Cardiac fibroblast (primary cell): ENCODE measurements at regions not wholly inside any gene's neighbourhood (a gene's known extent, or its start where the extent isn't known, plus 50 kb on each side); places are given as distances from the start of the nearest gene placed in this dataset.

ENCODE experiments used
- DNase-seq, 2 donors: peaks; one replicate each; pipeline versions ENCODE4 v3.0.0 to v3.0.0-alpha.2; 2010; ENCODE audit warnings: low read depth in 2 of 2
- H3K4me3 ChIP-seq, 2 donors: replicated peaks in 1 of 2; 1 replicate in 1 of 2; 2 replicates in 1 of 2; pipeline ENCODE4 v1.5.1; 2011; ENCODE audit warnings: low read depth in 2 of 2, low read length in 2 of 2, mild to moderate bottlenecking in 2 of 2, moderate library complexity in 1 of 2
- TF ChIP-seq, protein P1 (sequence below): IDR thresholded peaks from one replicate; pipeline ENCODE4 v1.5.1; 2011; ENCODE audit warnings: low read depth, mild to moderate bottlenecking, low read length, inconsistent platforms

DNA sequence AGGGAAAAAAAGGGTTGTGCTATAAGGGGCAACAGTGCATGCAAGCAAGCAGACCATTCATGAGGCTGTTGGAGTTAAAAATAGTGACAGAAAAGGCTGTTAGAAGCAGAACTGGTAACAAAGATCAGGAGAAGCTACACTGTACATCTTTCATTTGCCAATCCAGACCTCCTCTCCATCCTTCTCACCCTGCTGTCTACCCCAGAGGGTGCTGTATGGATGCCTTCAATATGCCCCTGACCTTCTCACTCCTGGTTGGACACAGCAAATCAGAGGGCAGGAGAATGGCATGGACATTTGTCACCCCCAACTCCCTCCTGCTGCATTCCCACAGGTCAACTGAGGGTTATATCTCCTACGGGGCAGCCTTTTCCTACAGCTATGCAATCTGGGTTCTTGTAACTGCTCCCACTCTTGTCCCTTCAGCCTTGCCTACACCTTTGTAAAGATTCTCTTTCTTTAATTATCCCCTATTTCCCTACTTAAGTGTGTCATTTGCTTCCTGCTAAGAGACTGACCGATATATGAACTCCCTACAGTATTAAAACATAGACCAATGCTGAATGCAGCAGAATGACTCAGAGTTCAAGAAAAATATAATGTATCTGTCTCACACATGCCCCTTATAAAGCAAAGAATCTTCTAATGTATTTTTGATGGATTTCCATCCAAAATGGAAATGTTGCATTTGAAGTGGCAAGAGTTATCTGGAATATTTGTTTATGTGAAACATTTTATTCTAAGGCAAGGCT lies 169.2 kb upstream of the NCKAP5 start:
- TF ChIP-seq, protein P1, sequence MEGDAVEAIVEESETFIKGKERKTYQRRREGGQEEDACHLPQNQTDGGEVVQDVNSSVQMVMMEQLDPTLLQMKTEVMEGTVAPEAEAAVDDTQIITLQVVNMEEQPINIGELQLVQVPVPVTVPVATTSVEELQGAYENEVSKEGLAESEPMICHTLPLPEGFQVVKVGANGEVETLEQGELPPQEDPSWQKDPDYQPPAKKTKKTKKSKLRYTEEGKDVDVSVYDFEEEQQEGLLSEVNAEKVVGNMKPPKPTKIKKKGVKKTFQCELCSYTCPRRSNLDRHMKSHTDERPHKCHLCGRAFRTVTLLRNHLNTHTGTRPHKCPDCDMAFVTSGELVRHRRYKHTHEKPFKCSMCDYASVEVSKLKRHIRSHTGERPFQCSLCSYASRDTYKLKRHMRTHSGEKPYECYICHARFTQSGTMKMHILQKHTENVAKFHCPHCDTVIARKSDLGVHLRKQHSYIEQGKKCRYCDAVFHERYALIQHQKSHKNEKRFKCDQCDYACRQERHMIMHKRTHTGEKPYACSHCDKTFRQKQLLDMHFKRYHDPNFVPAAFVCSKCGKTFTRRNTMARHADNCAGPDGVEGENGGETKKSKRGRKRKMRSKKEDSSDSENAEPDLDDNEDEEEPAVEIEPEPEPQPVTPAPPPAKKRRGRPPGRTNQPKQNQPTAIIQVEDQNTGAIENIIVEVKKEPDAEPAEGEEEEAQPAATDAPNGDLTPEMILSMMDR = no peak
- peak in 1 of 2 donors; percentile 38 for DNase-seq
- no peak overlapping the region for H3K4me3 ChIP-seq

DNA sequence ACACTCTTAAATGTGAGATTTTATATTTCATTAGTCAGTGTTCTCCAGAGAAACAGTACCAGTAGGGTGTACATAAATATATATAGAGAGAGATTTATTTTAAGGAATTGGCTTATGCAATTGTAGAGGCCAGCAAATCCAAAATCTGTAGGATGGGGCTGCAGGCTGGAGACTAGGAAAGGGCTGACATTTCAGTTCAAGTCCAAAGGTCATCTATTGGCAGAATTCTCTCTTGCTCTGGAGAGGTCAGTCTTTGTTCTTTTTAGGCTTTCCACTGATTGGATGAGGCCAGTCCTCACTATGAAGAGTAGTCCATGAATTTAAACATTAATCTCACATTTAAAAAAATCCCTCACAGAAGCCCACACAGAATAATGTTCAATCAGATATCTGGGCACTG lies 170.8 kb upstream of the NCKAP5 start:
- TF ChIP-seq, protein P1 = no peak
- no peak for DNase-seq
- H3K4me3 ChIP-seq = no peak overlapping the region

DNA sequence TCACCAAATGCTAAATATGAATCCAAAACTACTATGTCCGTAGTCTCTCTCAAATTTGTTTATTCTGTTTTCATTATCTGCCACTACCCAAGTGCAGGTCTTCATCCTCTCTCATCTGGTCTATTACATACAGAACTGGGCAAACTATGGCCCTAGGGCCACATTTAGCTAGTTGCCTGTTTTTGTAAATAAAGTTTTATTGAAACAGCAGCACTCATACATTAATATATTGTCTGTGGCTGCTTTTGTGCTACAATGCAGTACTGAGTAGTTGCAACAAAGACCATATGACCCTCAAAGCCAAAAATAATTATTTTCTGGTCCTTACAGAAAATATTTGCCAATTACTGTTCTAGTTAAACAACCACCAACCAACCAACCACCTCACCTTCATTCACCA lies 172.2 kb upstream of the NCKAP5 start:
- H3K4me3 ChIP-seq = no peak overlapping the region
- TF ChIP-seq, protein P1 = no peak
- no peak for DNase-seq

DNA sequence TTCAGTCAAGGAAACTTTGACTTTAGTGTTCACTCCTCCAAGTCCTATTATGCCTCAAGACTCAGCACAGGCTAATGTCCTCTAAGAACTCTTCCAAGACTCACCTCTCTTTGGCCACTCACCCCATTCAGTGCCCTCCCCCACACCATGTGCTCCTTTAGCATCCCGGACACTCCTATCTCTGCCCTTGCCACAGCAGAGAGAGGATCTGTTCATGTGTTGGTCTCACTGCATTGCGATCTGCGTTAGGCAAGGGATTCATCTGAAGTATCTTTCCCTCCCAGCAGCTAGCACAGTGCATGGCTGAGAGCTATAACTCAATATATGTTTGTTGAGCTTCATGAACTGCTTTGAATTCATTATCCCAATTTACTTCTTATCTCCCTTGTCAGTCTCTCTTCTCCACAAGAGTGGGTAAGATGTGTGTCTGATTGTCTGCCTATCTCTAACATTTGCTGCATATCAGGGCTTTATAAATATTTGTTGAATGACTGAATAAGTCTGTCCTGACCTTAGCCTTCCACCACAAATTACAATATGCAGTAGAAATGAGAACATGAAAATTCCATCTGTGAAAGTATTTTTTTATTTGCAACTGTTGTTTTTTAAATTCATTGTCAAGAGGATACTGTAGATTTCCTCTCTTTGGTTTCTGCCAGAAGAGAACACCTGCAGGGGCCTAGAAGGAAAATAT lies 179.9 kb upstream of the NCKAP5 start:
- TF ChIP-seq, protein P1 = no peak
- no peak for DNase-seq
- H3K4me3 ChIP-seq = no peak overlapping the region

DNA sequence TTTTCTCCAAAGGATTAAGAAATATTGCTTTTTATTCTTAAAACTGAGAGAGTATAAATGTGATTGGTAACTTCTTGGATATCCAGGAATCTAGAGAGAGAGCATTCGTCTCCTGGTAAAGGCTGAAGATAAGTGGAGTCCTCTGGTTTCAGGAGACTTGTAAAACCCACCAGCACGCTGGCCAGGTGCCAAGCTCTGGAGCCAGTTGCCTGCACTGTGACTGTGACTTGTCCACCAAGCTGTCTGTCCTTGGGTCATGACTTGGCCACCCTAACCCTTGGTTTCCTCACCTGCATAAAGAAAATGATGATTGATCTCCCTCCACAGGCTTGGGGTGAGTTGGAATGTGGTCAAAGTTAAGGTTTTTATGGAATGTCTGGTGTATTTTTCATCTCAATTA lies 185.4 kb upstream of the NCKAP5 start:
- no peak for DNase-seq
- TF ChIP-seq, protein P1 = no peak
- H3K4me3 ChIP-seq = no peak overlapping the region

DNA sequence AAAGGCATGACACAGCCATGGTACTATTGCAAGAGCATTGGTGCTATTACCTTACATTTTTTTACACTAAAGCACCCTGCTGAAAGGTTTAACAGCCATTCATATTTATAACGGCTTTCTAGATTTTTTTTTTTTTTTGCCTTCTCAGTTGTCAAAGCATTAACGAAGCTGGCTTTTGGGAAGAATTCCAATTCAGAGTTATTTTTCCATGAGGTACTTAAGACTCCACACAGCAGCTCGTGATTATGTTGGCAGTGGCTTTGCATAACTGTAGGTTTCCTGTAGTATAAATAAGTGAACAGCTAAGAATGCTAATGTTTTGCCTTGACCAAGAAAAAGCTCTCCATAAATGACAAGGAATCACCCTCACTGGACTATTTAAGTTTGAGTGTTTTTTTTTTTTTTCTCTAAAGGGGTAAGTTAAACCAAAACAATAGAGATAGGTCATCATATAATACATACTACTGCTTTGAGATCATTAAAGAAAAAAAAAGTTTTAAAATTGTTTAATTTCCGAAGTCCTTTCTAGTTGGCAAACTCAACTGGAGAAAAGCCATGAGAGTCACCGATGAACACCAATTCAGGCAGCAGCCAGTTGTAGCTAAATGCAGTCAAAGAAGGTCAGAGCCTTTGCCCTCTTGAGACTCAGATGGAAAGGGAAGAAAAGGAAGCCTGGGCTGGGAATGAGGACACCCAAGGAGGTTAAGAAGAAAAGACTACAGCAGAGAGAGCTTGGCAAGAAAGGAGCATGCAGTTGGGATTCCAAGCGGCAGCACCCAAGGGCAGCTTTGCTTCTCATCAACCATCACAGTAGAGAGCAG lies 187.4 kb upstream of the NCKAP5 start:
- no peak overlapping the region for H3K4me3 ChIP-seq
- TF ChIP-seq, protein P1 = no peak
- peak; percentile 88 to 98 for DNase-seq
